ENCODE measurements at regions not wholly inside any gene's neighbourhood (a gene's known extent, or its start where the extent isn't known, plus 50 kb on each side); places are given as distances from the start of the nearest gene placed in this dataset.

DNA sequence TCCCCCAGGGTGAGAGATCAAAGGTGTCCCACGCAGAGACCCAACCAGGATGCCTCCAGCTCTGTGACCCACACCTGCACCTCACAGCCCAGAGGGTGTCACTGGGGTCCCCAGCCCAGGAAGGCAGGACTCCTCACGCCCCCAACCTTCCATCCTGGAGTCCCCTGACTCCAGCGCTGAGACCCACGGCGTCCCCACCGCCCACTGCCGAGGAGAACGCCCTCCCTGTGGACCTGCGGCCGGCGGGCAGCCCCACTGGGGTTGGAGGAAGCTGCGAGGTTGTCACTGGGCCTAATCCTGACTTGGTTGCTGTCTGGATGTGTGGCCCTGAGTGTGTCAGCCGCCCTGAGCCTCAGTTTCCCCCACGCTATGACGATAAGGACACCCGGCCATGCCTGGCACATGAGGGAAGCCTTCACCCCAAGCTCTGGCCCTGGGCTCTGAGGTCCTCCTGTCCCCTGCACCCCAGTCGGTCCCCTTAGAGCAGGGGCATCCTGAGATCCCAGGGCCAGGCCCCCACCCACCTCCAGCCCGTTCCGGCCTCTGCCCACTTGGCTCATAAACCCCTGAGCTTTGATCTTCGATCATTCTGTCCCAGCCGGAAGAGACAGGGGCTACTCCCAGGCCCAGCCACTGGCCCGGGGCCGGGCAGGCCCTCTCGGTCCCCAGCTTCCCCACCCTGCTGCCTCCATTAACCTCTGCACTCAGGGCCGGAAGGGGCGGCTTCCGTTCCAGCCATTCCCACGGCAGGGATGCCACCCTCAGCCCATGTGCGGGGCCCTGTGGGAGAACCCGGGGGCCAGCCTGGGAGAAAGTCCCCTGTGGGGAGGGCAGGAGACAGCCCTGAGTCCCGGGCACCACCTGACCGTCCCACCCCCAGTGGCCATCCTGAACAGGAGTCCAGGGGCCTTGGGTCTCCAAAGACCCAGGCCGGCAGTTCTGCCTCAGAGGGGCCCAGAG lies 113.2 kb downstream of the MICALL2 start:
- TF ChIP-seq, protein P1, sequence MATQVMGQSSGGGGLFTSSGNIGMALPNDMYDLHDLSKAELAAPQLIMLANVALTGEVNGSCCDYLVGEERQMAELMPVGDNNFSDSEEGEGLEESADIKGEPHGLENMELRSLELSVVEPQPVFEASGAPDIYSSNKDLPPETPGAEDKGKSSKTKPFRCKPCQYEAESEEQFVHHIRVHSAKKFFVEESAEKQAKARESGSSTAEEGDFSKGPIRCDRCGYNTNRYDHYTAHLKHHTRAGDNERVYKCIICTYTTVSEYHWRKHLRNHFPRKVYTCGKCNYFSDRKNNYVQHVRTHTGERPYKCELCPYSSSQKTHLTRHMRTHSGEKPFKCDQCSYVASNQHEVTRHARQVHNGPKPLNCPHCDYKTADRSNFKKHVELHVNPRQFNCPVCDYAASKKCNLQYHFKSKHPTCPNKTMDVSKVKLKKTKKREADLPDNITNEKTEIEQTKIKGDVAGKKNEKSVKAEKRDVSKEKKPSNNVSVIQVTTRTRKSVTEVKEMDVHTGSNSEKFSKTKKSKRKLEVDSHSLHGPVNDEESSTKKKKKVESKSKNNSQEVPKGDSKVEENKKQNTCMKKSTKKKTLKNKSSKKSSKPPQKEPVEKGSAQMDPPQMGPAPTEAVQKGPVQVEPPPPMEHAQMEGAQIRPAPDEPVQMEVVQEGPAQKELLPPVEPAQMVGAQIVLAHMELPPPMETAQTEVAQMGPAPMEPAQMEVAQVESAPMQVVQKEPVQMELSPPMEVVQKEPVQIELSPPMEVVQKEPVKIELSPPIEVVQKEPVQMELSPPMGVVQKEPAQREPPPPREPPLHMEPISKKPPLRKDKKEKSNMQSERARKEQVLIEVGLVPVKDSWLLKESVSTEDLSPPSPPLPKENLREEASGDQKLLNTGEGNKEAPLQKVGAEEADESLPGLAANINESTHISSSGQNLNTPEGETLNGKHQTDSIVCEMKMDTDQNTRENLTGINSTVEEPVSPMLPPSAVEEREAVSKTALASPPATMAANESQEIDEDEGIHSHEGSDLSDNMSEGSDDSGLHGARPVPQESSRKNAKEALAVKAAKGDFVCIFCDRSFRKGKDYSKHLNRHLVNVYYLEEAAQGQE (IDR thresholded peaks at IDR 0.05; ENCODE audit: insufficient read depth in 1 of 2, low read depth in 2 of 2, low read length in 2 of 2): no peak
- TF ChIP-seq FOXP2 (optimal IDR thresholded peaks at IDR 0.05; ENCODE audit: borderline replicate concordance, extremely low read depth, extremely low read length, insufficient read depth) (no peak), TAF1 (IDR thresholded peaks at IDR 0.05; ENCODE audit: borderline replicate concordance, insufficient read depth, low read length) (no peak)
